GM12874 (cell line): ENCODE measurements at regions not wholly inside any gene's neighbourhood (a gene's known extent, or its start where the extent isn't known, plus 50 kb on each side); places are given as distances from the start of the nearest gene placed in this dataset.

Experiments used
- TF ChIP-seq, protein P1 (sequence below): IDR thresholded peaks from 2 replicates; pipeline ENCODE4 v1.5.1; 2011; ENCODE audit warnings: low read depth, mild to moderate bottlenecking, control low read depth, low read length, moderate library complexity; ENCODE audit not compliant: insufficient read depth

DNA sequence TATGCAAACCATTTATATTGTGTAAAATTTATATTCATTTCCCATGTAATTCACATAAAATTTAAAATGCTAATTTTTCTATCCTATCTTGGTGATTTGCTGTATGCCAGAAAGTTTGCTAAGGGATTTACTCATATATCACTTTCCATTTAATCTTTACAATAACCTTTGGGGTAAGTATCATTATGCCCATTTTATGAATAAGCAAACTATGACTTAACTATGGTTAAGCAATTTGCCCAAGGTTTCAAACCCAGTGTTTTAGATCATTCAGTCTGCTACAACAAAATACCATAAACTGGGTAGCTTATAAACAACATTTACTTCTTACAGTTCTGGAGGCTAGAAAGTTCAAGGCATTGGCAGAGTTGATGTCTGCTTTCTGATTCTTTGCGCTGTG lies 246.4 kb upstream of the TMEM161B start:
- TF ChIP-seq, protein P1, sequence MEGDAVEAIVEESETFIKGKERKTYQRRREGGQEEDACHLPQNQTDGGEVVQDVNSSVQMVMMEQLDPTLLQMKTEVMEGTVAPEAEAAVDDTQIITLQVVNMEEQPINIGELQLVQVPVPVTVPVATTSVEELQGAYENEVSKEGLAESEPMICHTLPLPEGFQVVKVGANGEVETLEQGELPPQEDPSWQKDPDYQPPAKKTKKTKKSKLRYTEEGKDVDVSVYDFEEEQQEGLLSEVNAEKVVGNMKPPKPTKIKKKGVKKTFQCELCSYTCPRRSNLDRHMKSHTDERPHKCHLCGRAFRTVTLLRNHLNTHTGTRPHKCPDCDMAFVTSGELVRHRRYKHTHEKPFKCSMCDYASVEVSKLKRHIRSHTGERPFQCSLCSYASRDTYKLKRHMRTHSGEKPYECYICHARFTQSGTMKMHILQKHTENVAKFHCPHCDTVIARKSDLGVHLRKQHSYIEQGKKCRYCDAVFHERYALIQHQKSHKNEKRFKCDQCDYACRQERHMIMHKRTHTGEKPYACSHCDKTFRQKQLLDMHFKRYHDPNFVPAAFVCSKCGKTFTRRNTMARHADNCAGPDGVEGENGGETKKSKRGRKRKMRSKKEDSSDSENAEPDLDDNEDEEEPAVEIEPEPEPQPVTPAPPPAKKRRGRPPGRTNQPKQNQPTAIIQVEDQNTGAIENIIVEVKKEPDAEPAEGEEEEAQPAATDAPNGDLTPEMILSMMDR = no peak

DNA sequence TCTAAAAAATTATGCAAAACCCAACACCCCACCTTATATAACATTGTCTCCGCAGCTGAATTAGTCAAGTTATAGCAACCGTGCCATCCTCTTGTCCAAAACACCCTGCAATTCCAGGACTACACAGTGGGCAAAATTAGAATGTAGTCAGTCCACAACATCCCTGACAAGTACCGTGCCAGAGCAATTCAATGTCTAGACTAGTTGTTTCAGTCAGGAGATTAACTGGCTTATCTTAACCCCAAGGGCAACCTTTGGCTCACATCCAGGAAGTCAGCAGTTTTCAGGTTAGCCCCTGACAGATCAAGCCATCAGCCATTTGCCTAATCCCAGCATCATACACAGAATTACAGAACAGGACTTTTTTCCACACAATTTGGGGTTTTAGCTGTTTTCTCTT lies 240.8 kb upstream of the TMEM161B start:
- TF ChIP-seq, protein P1 = no peak

DNA sequence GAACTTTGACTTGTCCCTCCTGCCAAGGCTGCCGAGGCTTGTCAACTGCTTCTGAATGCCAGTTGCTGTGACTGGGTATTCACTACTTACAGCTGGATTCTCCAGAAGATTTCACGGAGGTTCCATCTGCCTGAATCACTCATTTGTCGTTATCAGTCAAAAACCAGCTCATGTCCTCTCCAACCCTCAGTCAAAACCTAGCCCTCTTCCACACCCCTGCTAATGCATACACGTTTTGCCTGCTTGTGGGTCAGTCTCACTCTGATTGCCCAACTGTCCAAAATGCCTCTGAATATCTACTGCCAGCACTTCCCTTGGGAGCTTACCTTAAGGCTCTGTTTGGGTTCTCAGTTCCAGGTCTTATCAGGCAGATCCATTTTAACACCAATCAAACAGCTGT lies 238.6 kb upstream of the TMEM161B start:
- TF ChIP-seq, protein P1 = no peak

DNA sequence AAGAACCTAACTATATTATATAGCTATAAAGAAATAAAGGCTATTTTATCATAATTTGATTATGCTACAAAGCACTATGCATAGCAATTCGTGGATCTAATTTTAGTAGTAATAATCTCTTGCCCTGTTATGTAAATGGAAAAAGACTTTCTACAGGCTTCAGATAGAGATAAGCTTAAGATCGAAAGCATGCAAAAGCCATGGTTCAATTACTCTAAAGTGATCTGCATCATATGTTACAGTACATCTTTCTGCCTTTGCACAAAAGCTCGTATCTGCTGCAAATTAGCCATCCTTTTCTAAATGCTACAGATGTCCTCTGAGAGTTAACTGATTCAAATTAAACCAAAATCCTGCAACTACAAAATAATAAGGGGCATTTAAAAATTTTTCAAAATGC lies 234.8 kb upstream of the TMEM161B start:
- TF ChIP-seq, protein P1 = no peak

DNA sequence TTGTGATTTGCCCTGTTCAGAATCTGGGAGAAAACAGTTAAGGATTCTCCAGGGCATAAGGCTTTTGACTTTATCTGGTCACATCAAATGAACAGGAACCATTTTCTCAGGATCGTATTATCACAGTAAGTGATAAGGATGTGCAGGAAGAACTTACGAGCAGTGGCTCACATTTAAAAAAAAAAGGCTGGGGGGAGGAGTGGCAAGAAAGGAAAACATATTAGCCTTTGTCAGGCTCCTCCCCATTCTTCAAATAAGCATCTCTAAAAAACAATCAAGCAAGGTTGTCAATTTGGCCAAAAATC lies 234.3 kb upstream of the TMEM161B start:
- TF ChIP-seq, protein P1 = no peak

DNA sequence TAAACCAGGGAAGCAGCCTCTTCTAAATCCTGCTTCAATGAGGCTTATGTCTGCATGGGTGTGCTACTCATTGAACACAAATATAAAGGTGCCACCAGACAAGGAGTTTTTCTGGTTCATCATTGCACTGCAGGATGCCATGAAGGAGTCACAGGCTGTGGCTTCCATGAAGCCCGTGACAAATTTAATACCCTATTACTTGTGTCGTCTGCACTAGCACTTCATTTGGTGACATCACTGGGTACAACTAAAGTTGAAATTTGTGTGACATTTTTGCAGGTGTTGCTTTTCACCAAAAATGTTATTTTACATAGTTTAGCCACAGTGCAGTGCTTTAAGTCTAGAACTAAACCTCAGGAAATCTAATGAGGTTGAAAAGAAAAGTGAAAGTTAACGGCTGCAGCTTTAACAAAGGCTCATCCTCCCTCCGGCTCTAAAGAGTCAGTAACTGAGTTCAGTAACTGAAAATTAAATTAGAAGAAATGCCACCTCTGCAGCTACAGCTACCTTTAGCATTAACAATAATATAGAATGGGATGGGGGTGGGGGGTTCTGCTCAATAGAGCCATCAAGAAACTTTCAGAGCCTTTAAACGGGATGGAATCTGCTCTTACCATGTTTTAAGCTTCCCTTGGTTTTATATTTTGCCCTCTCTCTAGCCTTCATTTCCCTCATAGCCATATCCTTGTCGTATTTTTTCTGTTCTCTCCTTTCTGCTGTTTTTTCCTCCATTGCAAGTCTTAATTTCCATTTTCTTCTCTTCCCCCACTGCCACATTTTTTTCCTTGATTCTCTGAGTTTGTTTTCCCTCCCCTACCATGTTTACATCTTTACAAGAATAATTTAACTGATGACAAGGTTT lies 233.8 kb upstream of the TMEM161B start:
- TF ChIP-seq, protein P1 = no peak

DNA sequence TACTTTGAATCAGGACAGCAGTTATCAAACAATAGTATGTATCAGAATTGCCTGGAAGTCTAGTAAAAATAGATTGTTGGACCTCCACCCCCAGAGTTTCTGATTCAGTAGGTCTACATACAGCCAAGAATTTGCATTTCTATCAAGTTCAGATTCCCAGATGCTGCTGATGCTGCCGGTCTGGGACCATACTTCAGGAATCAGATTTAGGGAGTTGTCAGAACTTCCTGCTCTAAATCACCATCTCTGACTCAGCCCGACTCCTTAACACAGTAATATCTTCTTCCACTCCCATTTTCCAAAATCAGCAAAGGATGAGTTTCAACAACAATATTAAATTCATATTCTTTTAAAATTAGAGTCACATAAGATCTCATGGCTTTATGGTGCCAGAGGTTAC lies 227.2 kb upstream of the TMEM161B start:
- TF ChIP-seq, protein P1 = no peak
